MM.1S (cell line): ENCODE measurements at regions not wholly inside any gene's neighbourhood (a gene's known extent, or its start where the extent isn't known, plus 50 kb on each side); places are given as distances from the start of the nearest gene placed in this dataset.

ENCODE experiments used
- DNase-seq: peaks from one replicate; pipeline ENCODE4 v3.0.0-alpha.2; 2015
- H2AFZ ChIP-seq: fragments of 300-600 bp; sonication (generic); 2 replicates; pipeline ENCODE4 v1.6.0; 2016; ENCODE audit warnings: antibody characterized with exemption, low read length
- H3F3A ChIP-seq: fragments of 300-600 bp; sonication (generic); 2 replicates; pipeline ENCODE4 v1.6.1; 2016; ENCODE audit warnings: mild to moderate bottlenecking, antibody characterized with exemption, low read length, moderate library complexity, mixed read lengths; ENCODE audit not compliant: insufficient read depth
- H3K27ac ChIP-seq: fragments of 300-600 bp; sonication (generic); 2 replicates; pipeline ENCODE4 v1.5.1; 2016; ENCODE audit warnings: mild to moderate bottlenecking, low read length
- H3K27me3 ChIP-seq: fragments of 300-600 bp; sonication (generic); replicated peaks from 2 replicates; pipeline ENCODE4 v1.6.0; 2016; ENCODE audit warnings: low read length; ENCODE audit not compliant: insufficient read depth
- H3K36me3 ChIP-seq: fragments of 300-600 bp; sonication (generic); replicated peaks from 2 replicates; pipeline ENCODE4 v1.6.1; 2016; ENCODE audit warnings: mild to moderate bottlenecking, low read length, mixed read lengths; ENCODE audit not compliant: insufficient read depth
- H3K4me1 ChIP-seq: fragments of 300-600 bp; sonication (generic); 2 replicates; pipeline ENCODE4 v1.6.1; 2016; ENCODE audit warnings: low read length, mixed read lengths
- H3K4me2 ChIP-seq: fragments of 300-600 bp; sonication (generic); 2 replicates; pipeline ENCODE4 v1.6.0; 2016; ENCODE audit warnings: low read depth, low read length
- H3K4me3 ChIP-seq: fragments of 300-600 bp; sonication (generic); 2 replicates; pipeline ENCODE4 v1.5.1; 2016; ENCODE audit warnings: low read length, mixed read lengths
- H3K79me2 ChIP-seq: fragments of 300-600 bp; sonication (generic); 2 replicates; pipeline ENCODE4 v1.6.1; 2016; ENCODE audit warnings: mixed run types, low read length, mixed read lengths
- H3K9ac ChIP-seq: fragments of 300-600 bp; sonication (generic); 2 replicates; pipeline ENCODE4 v1.6.1; 2016; ENCODE audit warnings: low read length, mixed read lengths
- H3K9me2 ChIP-seq: fragments of 300-600 bp; sonication (generic); replicated peaks from 2 replicates; pipeline ENCODE4 v1.6.1; 2016; ENCODE audit warnings: mild to moderate bottlenecking, low read length, mixed read lengths; ENCODE audit not compliant: insufficient read depth
- H3K9me3 ChIP-seq: fragments of 300-600 bp; sonication (generic); replicated peaks from 2 replicates; pipeline ENCODE4 v1.6.1; 2016; ENCODE audit warnings: mild to moderate bottlenecking, low read length, mixed read lengths; ENCODE audit not compliant: insufficient read depth
- H4K20me1 ChIP-seq: fragments of 300-600 bp; sonication (generic); 2 replicates; pipeline ENCODE4 v1.6.1; 2016; ENCODE audit warnings: mild to moderate bottlenecking, low read length, moderate library complexity, mixed read lengths; ENCODE audit not compliant: insufficient read depth
- CTCF ChIP-seq: fragments of 300-600 bp; sonication (generic); IDR thresholded peaks from 2 replicates; pipeline ENCODE4 v1.5.1; 2016; ENCODE audit warnings: antibody characterized with exemption, low read length, mixed read lengths
- EZH2 ChIP-seq: fragments of 300-600 bp; sonication (generic); optimal IDR thresholded peaks from 2 replicates; pipeline ENCODE3; 2017; ENCODE audit warnings: low read depth, mild to moderate bottlenecking, antibody characterized with exemption, low read length, mixed read lengths
- EZH2phosphoT487 ChIP-seq: fragments of 300-600 bp; sonication (generic); IDR thresholded peaks from 2 replicates; pipeline ENCODE4 v1.6.1; 2018; ENCODE audit warnings: antibody characterized with exemption, low read length

- no peaks in the 10 kb centered on the region for H3K36me3 ChIP-seq
- DNase-seq, result no peak
- H3K9ac ChIP-seq, result no peak overlapping the region
- no peaks in the 10 kb centered on the region for H3K27me3 ChIP-seq
- H3K79me2 ChIP-seq, result no peaks in the 10 kb centered on the region
- H3K9me3 ChIP-seq, result no peaks in the 10 kb centered on the region
- TF ChIP-seq EZH2 (no peak), CTCF (no peak), EZH2phosphoT487 (no peak)
- no peaks in the 10 kb centered on the region for H4K20me1 ChIP-seq
- no peaks in the 10 kb centered on the region for H3K9me2 ChIP-seq
- H2AFZ ChIP-seq, result no peak overlapping the region
- H3K4me2 ChIP-seq, result no peak overlapping the region
- H3K4me1 ChIP-seq, result no peaks in the 10 kb centered on the region
- H3K4me3 ChIP-seq, result no peak overlapping the region
- no peaks in the 10 kb centered on the region for H3F3A ChIP-seq
- H3K27ac ChIP-seq, result no peak overlapping the region
Measured at GRCh38 chr18:44556296-44556695, 124.4 kb upstream of the SETBP1 start.

GRCh38 chr18:44557616-44558151, 123.0 kb upstream of the SETBP1 start:
- H2AFZ ChIP-seq, result no peak overlapping the region
- no peak overlapping the region for H3K27ac ChIP-seq
- no peak for DNase-seq
- no peak overlapping the region for H3K4me3 ChIP-seq
- H4K20me1 ChIP-seq, result no peaks in the 10 kb centered on the region
- H3K9ac ChIP-seq, result no peak overlapping the region
- H3F3A ChIP-seq, result no peaks in the 10 kb centered on the region
- H3K36me3 ChIP-seq, result no peaks in the 10 kb centered on the region
- no peaks in the 10 kb centered on the region for H3K9me2 ChIP-seq
- no peaks in the 10 kb centered on the region for H3K9me3 ChIP-seq
- H3K79me2 ChIP-seq, result no peaks in the 10 kb centered on the region
- TF ChIP-seq CTCF, result no peak
- no peak for TF ChIP-seq EZH2
- TF ChIP-seq EZH2phosphoT487, result no peak
- H3K4me1 ChIP-seq, result no peaks in the 10 kb centered on the region
- H3K27me3 ChIP-seq, result no peaks in the 10 kb centered on the region
- H3K4me2 ChIP-seq, result no peak overlapping the region

DNA sequence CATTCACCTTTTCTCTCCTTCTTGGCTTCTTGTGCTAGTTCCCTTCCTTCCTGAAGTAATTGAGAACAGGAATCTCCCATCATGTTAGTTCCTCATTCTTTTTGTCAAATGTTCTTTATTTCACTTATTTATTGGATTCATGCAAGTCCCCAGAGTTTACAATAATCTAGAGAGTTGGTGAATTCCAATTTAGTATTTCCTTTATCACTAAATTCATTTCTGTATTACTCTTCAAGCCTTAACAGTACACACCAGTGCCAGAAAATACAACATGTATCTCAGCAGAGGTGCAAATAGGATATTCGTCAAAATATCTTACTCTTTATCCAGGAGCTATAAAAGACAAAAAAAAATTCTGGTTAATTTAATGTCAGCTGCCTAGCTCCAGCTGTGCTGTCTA, 121.9 kb upstream of the SETBP1 start:
- H3K4me2 ChIP-seq, result no peak overlapping the region
- DNase-seq, result no peak
- no peaks in the 10 kb centered on the region for H3K79me2 ChIP-seq
- no peaks in the 10 kb centered on the region for H3K27me3 ChIP-seq
- H3K36me3 ChIP-seq, result no peaks in the 10 kb centered on the region
- H3K9ac ChIP-seq, result no peak overlapping the region
- TF ChIP-seq CTCF (no peak), EZH2 (no peak), EZH2phosphoT487 (no peak)
- H3K27ac ChIP-seq, result no peak overlapping the region
- H3K9me3 ChIP-seq, result no peaks in the 10 kb centered on the region
- H3K4me1 ChIP-seq, result no peaks in the 10 kb centered on the region
- H3K4me3 ChIP-seq, result no peak overlapping the region
- H3F3A ChIP-seq, result no peaks in the 10 kb centered on the region
- no peak overlapping the region for H2AFZ ChIP-seq
- H4K20me1 ChIP-seq, result no peaks in the 10 kb centered on the region
- no peaks in the 10 kb centered on the region for H3K9me2 ChIP-seq
